GM19239 (cell line): ENCODE measurements at regions not wholly inside any gene's neighbourhood (a gene's known extent, or its start where the extent isn't known, plus 50 kb on each side); places are given as distances from the start of the nearest gene placed in this dataset.

Experiments
- DNase-seq: peaks from one replicate; pipeline ENCODE4 v3.0.0; 2011; ENCODE audit warnings: low spot score; ENCODE audit not compliant: insufficient read length
- FAIRE-seq: peaks from 2 replicates; lab custom pipeline; 2011; peaks lifted over from hg19 to GRCh38; lab: Jason Lieb, UNC

DNA sequence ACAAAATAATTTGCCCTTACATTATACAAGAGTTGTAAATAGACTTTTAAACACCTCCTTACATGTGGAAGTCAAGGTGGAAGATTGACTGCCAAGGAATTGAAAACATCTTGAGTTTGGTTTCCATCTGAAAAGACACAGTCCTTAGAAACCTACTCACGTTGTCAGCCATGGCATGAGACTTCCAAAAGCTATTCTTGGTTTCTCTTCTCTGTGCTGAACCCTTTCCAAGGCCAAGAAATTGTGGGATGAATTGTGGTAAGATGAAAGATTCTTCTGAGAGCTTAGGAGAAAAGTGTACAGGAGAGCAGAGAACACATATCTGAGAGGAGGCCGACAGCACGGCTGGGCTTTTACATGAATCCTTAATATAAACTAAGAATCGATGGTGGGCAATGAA lies 370.0 kb downstream of the FBXW7 start:
- FAIRE-seq (no peak), DNase-seq (no peak)

DNA sequence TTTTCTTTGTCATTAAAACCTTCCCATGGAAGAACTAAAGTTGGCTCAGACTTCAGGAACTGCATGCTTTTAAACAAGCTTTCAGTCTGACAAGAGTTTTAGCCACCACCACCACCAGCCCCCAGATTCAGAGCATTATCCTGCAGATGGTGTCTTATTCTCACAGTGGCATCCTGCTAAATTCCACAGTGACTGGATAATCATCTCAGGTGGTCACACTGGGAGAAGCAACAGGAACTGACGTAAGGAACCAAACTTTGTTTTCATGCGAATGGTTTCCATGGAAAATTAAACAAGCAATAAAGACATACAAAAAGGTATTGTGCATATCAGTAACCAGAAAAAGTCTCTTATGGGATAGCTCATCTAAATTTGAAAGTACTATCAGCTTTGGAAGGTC lies 370.7 kb downstream of the FBXW7 start:
- DNase-seq: no peak
- peak; percentile 45 for FAIRE-seq

DNA sequence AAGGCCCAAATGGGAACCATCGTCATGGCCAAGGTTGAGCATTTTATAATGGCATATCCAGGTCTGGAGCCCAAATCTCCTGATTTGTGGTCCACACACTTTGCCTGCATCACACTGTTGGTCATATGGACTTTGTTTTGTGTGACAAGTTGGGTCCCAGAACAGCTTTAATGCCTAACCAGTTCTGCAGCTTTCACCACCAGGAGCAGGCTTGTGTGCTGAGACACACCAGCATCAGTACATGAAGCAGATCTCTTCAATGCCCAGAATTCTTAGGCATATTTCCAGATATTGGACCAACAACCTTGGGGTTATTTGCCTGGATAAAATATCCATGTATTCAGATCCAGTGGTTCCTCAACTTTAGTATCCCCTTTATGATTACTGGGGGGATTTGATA lies 371.3 kb downstream of the FBXW7 start:
- no peak for FAIRE-seq
- no peak for DNase-seq

DNA sequence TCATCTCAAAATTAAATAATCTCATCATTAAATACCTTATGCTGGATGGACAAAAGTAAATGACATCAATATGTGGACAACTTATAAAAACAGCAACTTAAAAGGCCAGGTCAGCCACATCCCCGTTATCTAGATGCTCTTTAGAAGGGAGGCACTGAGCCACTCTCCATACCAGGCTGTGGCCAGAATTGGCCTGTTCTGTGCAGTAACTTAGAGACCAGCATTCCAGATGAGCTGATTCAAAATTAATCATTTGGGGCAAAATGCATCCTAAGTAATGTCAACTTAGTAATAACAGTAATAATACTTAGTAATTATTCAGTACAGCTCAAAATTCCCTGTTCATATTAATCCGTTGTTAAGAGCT lies 373.6 kb downstream of the FBXW7 start:
- FAIRE-seq: no peak
- DNase-seq: no peak

DNA sequence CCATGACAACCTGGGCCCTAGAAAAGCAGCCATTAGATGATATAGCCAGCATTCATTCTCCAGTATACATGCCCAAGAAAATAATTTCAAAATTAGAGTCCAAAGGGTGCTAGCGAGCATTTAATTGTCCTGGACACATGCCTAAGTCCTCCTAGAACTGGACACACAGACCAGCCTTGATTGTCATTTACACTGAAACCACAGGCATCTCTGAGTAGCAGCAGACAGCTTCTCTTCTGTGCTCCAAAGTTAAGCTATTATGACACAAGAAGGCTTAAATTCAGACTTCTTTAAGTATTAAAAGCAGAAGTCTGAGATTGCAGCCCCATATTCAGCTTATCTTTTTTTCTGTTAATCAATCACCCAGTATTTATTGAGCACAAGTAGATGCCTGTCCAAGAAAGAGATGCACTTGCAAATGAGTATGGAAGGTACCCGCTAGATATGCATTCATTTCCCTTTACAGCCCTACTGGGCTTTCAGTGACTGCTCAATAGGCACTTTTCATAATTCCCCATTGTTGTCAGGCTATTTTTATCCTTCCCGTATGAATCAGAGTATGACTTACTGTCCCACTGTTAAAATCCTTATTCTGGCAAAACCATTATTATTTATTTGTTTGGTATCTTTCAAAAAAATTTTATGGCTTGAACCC lies 374.1 kb downstream of the FBXW7 start:
- no peak for DNase-seq
- no peak for FAIRE-seq

DNA sequence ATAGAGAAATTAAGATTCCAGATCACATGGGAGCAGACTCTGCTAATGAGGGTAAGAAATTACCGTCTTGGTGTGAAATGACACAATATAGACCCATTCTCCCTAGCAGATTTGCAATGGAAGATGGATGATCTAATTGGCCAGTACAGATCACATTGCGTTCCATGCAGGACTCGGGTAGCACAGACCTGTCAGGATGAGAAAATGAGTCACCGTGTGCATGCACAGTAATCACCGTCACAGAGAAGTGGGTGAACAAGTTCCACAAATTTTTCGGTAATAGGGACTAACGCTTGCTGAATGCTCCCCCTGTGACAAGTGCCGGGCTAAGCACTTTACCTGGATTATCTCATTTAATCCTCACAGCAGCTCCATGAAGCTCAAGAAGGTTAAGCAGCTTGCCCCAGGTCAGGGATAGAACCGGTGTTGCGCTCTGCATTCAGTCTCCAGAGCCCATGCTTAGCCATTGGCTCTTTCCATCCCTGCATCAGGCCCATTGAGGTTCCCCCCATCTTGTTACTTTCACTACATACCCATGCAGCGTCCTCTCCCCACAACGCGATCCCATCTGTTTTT lies 375.6 kb downstream of the FBXW7 start:
- no peak for FAIRE-seq
- DNase-seq: no peak

DNA sequence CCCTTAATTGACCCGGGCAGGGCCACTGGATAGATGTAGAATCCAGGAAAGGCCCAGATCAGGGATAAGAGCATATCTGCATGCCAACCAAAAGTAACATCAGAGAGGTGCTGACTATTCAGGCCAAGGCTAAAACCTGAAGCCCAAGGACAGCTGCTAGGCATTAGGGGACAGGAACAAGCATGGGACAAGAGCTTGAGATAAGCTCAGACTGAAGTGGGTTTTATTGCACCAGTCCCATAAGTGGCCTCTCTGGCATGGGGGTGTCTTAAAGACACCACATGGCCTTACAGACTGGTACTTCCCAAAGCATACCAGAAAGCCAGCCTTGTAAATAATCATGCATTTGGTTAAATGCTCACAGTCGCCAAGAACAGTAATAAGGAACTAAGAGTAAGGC lies 376.1 kb downstream of the FBXW7 start:
- no peak for FAIRE-seq

DNA sequence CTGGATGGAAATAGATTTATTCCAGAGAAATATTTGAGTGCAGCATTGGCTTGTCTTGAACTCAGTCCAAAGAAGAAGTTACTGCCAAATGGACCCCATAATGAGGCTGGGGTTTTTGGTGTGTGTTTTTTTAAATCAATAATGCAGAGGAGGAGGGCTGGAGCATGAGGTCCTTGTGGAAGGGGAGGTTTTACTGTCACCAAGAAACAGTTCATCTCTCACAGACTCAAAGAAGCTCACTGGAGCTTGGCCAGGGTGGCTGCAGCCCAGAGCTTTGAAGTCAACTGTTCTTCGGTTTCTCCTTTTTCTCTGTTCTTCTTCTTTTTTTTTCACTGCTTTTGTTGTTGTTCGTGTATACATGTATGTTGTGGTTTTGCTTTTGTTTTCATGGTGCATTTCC lies 377.7 kb downstream of the FBXW7 start:
- FAIRE-seq (peak; percentile 66), DNase-seq (no peak)

More for the DNA sequence above, 376.1 kb downstream of the FBXW7 start:
- no peak for DNase-seq

DNA sequence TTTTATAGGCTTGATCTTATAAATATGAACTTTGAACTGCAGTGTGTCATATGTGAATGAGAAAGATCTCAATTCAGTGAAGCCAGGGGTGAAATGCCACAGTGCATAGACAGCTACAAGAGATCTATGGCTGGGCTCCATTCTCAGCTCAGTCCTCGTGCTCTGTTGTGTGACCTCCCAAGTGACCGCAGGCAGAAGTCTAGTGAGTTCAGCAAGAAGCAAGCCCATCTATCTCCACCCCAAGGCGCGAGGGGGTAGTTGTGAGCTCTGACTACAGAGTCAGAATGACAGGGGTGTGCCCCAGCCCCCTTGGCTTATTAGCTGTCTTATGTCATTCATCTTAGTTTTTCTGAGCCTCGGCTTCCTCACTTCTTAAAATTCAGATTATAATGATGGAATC lies 378.3 kb downstream of the FBXW7 start:
- DNase-seq: no peak
- no peak for FAIRE-seq

DNA sequence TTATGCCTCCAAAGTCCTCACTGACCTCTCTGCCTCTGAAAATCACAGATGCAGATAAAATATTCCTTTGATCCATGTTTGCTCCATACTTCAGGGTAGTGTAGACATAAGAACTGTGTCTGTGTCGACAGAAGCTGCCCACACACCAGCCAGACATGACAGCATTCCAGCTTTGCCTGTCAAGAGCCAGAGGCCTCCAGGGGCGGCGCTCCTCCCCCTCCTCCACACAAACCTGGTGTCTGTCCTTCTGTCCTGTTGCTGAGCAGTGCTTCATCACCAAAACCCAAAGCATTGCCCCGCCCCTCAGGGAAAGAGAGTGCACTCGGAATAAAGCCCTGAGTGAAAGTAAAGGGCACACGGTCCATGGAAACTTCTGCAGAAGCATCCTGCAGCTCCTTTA lies 379.4 kb downstream of the FBXW7 start:
- DNase-seq (no peak), FAIRE-seq (no peak)

DNA sequence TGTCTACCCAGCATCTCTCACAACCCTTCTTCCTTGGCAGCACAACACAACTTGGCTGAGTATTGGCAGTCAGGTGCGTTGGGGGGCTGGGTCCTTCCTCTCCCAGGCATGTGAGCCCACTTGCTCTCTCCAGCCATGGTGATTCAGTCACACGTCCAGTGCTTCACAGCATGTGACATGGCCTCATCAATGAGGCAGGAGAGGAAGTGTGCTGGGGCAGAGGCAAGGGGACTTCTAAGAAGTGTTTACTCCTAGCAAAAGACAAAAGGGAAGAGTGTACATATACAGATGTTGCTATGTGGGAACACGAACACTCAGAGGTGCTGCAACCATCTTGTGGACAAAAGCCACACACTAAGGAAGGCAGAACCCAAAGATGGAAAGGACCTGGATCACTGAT lies 380.8 kb downstream of the FBXW7 start:
- no peak for DNase-seq
- no peak for FAIRE-seq

DNA sequence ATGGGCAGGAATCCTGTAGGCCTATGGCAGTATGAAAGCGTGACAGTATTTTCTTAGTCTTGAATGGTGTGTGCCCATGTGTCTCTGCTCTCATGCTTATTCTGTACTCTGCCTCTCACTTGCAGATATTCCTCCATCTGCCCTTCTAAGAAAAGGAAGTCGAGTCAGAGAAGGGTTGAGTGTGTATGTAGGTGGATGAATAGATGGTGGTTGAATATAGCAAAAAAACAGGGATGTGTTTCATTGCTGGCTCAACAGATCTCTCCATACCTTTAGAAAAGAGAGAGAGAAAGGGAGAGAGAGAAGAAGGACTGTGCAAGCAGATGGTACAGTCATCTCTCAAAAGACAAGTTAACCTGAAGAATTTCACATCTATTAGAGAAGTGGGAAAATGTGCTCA lies 381.5 kb downstream of the FBXW7 start:
- DNase-seq (no peak), FAIRE-seq (no peak)

DNA sequence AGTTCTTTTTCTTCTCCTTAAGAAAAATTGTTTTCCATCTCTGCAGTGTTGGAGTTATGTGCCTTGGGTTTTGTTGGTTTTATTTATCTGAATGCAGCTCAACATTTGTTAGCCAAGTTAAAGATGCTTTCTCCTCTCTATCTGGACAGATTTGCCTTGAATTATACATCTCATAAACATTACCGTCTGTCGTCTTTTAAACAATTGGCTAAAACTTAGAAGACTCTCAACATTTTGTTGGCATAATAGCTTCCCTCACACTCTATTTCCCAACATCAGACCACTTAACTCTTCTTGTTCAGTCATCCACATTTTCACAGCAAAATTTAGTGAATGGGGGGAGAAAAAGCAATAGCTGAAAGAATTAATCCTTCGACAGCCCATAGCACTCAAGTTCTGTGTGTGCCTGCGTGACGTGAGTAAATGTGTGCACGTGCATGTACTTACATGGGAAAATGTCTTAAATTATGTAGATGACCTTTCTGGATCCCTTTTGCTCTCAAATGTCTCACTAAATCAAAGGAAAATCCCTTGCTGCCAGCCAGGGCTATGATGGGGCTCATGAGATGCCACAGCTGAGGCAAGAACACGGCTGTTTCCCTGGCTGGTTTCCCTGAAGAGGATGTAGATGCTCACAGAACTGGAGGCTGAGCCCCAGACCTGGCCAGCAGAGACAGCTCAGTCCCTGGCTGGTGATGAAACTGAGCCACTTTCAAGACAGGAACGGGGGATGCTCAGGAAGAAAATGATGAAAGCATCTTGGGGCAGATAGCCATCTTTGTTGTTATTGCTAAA lies 382.2 kb downstream of the FBXW7 start:
- no peak for FAIRE-seq

DNA sequence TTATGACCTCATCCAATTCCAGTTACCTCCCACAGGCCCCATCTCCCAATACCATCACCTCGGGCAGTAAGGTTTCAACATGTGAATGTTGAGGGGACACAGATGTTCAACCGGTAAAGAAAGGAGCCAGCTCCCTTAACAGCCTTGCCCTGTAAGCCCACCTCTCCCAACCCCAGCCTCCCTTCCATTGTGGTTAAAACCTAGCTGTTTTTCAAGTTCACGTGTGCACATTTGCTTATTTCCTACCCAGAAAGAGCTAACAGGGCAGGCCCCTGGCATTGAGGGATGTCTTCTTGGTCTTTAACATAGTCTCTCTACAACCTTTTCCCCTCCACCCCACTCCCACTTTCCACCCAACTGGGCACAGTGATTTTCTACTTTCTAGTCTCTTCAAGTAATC lies 385.7 kb downstream of the FBXW7 start:
- FAIRE-seq (no peak), DNase-seq (no peak)

More for the DNA sequence above, 382.2 kb downstream of the FBXW7 start:
- no peak for DNase-seq

DNA sequence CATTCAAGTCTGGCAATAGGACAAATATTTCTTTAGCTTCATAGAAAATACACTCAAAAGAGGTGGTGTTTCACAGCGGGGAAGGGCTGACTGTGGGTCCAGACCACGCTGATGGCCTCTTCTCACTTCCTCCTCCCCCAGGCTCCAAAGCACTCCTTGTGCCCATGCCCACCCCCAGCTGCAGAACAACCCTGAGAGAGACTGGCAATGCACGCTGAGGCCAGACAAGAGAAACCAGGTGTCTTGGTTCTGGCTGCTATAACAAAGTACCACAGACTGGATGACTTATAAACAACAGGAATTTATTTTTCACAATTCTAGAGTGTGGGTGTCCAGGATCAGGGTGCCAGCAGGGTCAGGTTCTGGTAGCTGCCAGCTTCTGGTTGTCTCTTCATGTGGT lies 386.1 kb downstream of the FBXW7 start:
- DNase-seq (no peak), FAIRE-seq (no peak)

DNA sequence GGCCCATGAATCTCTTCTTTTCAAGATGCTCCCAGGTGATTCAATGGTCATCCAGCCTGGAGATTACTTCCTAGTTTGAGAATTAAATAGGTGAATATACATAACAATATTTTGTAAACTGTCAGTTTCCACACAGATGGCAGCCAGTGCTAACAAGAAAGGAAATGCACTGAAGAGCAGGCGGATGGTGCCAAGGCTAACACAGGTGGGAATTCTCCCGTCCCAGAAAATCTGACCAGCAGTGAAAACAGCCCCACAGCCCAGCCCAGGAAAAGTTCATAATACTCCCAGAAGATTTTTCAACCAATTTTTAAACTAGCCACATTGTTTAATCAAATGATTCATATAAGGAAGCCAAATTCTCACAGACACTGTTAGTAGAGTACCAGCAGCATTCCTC lies 387.2 kb upstream of the GATB start:
- FAIRE-seq (no peak), DNase-seq (no peak)

DNA sequence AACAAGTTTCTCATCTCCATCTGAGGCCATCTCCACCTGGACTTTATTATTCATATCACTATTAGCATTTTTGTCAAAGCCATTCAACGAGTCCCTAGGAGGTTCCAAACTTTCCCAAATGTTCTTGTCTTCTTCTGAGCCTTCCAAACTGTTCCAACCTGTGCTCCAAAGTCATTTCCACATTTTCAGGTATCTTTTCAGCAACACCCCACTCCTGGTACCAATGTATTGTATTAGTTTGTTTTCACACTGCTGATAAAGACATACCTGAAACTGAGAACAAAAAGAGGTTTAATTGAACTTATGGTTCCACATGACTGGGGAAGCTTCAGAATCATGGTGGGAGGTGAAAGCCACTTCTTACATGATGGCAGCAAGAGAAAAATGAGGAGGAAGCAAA lies 385.4 kb upstream of the GATB start:
- FAIRE-seq: no peak
- DNase-seq: no peak

DNA sequence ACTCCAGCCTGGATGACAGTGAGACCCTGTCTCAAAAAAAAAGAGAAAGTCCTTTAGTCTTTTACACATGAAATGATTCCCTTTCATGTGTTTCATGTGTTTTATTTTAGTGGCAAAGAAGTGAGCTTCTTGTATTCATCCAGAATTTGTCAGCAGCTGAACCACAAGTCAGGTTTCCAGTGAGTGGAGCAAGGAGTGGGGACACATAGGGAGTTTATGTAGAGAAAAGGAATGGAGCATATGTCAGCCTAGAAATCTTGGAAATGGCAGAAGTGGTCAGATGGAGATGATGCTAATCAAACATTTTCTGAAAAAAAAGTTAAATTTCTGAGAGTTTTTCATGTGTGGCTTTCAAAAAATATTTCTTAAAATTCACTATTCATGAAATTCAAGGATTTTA lies 383.0 kb upstream of the GATB start:
- FAIRE-seq (peak; percentile 54), DNase-seq (no peak)

DNA sequence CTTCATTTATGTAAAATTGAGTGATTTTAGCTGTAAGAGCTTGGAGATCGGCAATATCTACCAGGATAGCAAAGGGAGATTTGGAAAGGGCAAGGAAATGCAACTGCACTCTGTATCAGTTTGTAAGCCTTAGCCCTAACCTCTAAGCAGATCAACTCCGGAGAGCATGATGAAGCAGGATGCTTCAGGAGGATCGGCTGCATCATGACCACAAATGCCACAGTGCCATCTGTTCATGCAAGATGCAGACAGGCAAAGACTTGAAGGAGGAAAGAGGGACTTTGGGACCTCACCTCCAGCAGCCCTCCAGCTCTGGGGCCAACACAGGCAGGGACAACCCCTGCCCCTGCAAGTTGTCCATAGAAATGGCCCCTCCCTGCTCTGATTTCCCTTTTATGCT lies 377.6 kb upstream of the GATB start:
- FAIRE-seq: peak; percentile 77
- no peak for DNase-seq

DNA sequence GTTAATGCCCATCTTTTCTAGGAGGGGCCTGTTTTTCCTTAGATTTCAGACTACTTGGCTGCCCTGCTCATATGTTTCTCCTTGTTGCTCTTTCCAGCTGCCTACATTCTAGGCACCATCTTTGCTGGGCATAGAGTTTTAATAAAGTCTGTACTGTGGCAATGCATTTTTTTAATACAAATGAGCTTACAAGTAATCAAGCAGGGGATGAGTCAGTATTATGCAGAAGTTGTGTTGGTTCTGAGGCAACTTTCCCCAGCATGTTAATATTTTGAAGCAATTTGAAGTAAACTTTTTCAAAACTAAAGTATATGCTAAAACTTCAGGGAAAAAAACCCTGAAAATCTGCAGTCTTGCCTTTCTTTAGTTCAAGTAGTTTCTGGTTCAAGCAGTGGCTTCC lies 372.0 kb upstream of the GATB start:
- FAIRE-seq (no peak), DNase-seq (no peak)

DNA sequence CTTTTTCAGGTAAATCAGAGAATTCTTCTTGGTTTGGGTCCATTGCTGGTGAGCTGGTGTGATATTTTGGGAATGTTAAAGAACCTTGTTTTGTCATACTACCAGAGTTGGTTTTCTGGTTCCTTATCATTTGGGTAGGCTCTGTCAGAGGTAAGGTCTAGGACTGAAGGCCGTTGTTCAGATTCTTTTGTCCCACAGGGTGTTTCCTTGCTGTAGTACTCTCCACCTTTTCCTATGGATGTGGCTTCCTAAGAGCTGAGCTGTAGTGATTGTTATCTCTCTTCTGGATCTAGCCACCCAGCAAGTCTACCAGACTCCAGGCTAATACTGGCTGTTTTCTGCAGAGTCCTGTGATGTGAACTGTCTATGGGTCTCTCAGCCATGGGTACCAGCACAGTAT lies 367.5 kb upstream of the GATB start:
- DNase-seq: no peak
- FAIRE-seq: no peak

DNA sequence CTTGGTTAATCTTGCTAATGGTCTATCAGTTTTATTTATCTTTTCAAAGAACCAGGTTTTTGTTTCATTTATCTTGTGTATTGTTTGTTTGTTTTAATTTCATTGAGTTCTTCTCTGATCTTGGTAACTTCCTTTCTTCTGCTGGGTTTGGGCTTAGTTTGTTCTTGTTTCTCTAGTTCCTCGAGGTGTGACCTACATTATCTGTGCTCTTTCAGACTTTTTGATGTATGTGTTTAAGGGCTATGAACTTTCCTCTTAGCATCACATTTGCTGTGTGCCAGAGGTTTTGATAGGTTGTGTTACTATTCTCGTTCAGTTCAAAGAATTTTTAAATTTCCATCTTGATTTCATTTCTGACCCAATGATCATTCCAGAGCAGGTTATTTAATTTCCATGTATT lies 365.4 kb upstream of the GATB start:
- DNase-seq (no peak), FAIRE-seq (no peak)
